Smooth muscle cell (in vitro differentiated cells): ENCODE measurements at regions not wholly inside any gene's neighbourhood (a gene's known extent, or its start where the extent isn't known, plus 50 kb on each side); places are given as distances from the start of the nearest gene placed in this dataset.

ENCODE experiments used
- DNase-seq: peaks from one replicate; lab custom pipeline; 2025; ENCODE audit not compliant: unreplicated experiment; lab: John Stamatoyannopoulos, UW
- H2AFZ ChIP-seq: fragments of 200-600 bp; sonication (generic); 2 replicates; pipeline ENCODE4 v1.6.0; 2016; ENCODE audit warnings: antibody characterized with exemption, low read depth, mild to moderate bottlenecking
- H3F3A ChIP-seq: fragments of 200-600 bp; sonication (generic); 2 replicates; pipeline ENCODE4 v1.6.0; 2017; ENCODE audit warnings: antibody characterized with exemption, low read depth
- H3K27ac ChIP-seq: fragments of 200-600 bp; sonication (generic); 2 replicates; pipeline ENCODE4 v1.5.1; 2016; ENCODE audit warnings: low read depth, mild to moderate bottlenecking
- H3K27me3 ChIP-seq: fragments of 200-600 bp; sonication (generic); 2 replicates; pipeline ENCODE4 v1.6.1; 2016; ENCODE audit warnings: low read depth, mild to moderate bottlenecking
- H3K36me3 ChIP-seq: fragments of 200-600 bp; sonication (generic); 2 replicates; pipeline ENCODE4 v1.5.1; 2016; ENCODE audit warnings: low read depth
- H3K4me1 ChIP-seq: fragments of 200-600 bp; sonication (generic); 2 replicates; pipeline ENCODE4 v1.5.1; 2016; ENCODE audit warnings: low read depth
- H3K4me2 ChIP-seq: fragments of 200-600 bp; sonication (generic); 2 replicates; pipeline ENCODE4 v1.6.0; 2016; ENCODE audit warnings: mild to moderate bottlenecking
- H3K4me3 ChIP-seq: fragments of 200-600 bp; sonication (generic); 2 replicates; pipeline ENCODE4 v1.5.1; 2016; ENCODE audit warnings: mild to moderate bottlenecking
- H3K79me2 ChIP-seq: fragments of 200-600 bp; sonication (generic); 2 replicates; pipeline ENCODE4 v1.6.0; 2016; ENCODE audit warnings: low read depth, mild to moderate bottlenecking
- H3K9ac ChIP-seq: fragments of 200-600 bp; sonication (generic); 2 replicates; pipeline ENCODE4 v1.6.0; 2016; ENCODE audit warnings: low read depth
- H3K9me3 ChIP-seq: fragments of 200-600 bp; sonication (generic); replicated peaks from 2 replicates; pipeline ENCODE4 v1.5.1; 2016; ENCODE audit warnings: low read depth
- H4K20me1 ChIP-seq: fragments of 200-600 bp; sonication (generic); 2 replicates; pipeline ENCODE4 v1.6.0; 2016; ENCODE audit warnings: low read depth
- WGBS: methylation state at CpG from one replicate; pipeline ENCODE4 v1.1.7; 2016; ENCODE audit warnings: low lambda C conversion rate; 5-methylcytosine and 5-hydroxymethylcytosine counted together
- TF ChIP-seq, protein P1 (sequence below): fragments of 200-600 bp; sonication (generic); IDR thresholded peaks from 2 replicates; pipeline ENCODE4 v1.5.1; 2017; ENCODE audit warnings: borderline replicate concordance, mild to moderate bottlenecking, antibody characterized with exemption; ENCODE audit not compliant: insufficient read depth, poor library complexity, severe bottlenecking

GRCh38 chr10:111131168-111131799 lies 54.5 kb downstream of the ADRA2A start:
- H3K9me3 ChIP-seq: no peaks in the 10 kb centered on the region
- H3K4me1 ChIP-seq: no peaks in the 10 kb centered on the region
- H4K20me1 ChIP-seq: no peaks in the 10 kb centered on the region
- H3K9ac ChIP-seq: no peak overlapping the region
- no peak overlapping the region for H3K4me2 ChIP-seq
- no peak for DNase-seq
- H3K4me3 ChIP-seq: no peak overlapping the region
- 79% methylated on average over 8 of the region's 8 CpGs for WGBS
- H3K79me2 ChIP-seq: no peaks in the 10 kb centered on the region
- H3K27ac ChIP-seq: no peak overlapping the region
- TF ChIP-seq, protein P1, sequence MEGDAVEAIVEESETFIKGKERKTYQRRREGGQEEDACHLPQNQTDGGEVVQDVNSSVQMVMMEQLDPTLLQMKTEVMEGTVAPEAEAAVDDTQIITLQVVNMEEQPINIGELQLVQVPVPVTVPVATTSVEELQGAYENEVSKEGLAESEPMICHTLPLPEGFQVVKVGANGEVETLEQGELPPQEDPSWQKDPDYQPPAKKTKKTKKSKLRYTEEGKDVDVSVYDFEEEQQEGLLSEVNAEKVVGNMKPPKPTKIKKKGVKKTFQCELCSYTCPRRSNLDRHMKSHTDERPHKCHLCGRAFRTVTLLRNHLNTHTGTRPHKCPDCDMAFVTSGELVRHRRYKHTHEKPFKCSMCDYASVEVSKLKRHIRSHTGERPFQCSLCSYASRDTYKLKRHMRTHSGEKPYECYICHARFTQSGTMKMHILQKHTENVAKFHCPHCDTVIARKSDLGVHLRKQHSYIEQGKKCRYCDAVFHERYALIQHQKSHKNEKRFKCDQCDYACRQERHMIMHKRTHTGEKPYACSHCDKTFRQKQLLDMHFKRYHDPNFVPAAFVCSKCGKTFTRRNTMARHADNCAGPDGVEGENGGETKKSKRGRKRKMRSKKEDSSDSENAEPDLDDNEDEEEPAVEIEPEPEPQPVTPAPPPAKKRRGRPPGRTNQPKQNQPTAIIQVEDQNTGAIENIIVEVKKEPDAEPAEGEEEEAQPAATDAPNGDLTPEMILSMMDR: no peak
- H3K27me3 ChIP-seq: no peaks in the 10 kb centered on the region
- H3F3A ChIP-seq: no peaks in the 10 kb centered on the region
- no peak overlapping the region for H2AFZ ChIP-seq
- no peaks in the 10 kb centered on the region for H3K36me3 ChIP-seq

- Histone ChIP-seq H3F3A (no peaks in the 10 kb centered on the region), H3K4me3 (no peak overlapping the region), H3K4me2 (no peak overlapping the region), H3K27me3 (no peaks in the 10 kb centered on the region), H3K9me3 (no peaks in the 10 kb centered on the region), H3K36me3 (no peaks in the 10 kb centered on the region), H3K9ac (no peak overlapping the region), H3K79me2 (no peaks in the 10 kb centered on the region), H3K27ac (no peak overlapping the region), H2AFZ (no peak overlapping the region), H3K4me1 (peaks cover 8% of the 10 kb centered on the region), H4K20me1 (no peaks in the 10 kb centered on the region)
- no peak for DNase-seq
- TF ChIP-seq, protein P1: no peak
- WGBS: 42% methylated on average over 6 of the region's 6 CpGs
Observed at GRCh38 chr10:111137007-111137406, 60.2 kb downstream of the ADRA2A start.

DNA sequence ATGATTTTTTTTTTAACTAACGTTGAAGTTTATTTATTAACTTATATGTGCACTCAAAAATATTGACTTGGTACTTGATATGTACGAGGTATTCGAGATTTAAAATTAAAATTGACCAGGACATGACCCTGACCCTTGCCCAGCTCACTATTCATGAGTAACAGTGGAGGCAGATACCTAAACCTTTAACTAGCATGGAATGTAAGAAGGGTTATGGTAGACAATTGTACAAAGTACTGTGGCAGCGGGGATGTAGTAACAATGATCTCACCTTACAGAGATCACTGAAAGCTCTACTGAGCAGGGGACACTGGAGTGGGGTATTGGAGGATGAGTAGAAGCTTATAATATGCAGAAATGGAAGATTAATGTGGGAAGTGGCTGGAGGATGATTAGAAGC lies 60.8 kb downstream of the ADRA2A start:
- no peak for DNase-seq
- H2AFZ ChIP-seq: no peak overlapping the region
- no peaks in the 10 kb centered on the region for H3K36me3 ChIP-seq
- no peak overlapping the region for H3K4me3 ChIP-seq
- WGBS: 66% methylated on average over 4 of the region's 4 CpGs
- H3K9me3 ChIP-seq: no peaks in the 10 kb centered on the region
- H3F3A ChIP-seq: no peaks in the 10 kb centered on the region
- H3K27ac ChIP-seq: no peak overlapping the region
- H3K27me3 ChIP-seq: no peaks in the 10 kb centered on the region
- H3K9ac ChIP-seq: no peak overlapping the region
- no peaks in the 10 kb centered on the region for H3K79me2 ChIP-seq
- H3K4me2 ChIP-seq: no peak overlapping the region
- no peaks in the 10 kb centered on the region for H4K20me1 ChIP-seq
- H3K4me1 ChIP-seq: peaks cover 8% of the 10 kb centered on the region
- TF ChIP-seq, protein P1: no peak

DNA sequence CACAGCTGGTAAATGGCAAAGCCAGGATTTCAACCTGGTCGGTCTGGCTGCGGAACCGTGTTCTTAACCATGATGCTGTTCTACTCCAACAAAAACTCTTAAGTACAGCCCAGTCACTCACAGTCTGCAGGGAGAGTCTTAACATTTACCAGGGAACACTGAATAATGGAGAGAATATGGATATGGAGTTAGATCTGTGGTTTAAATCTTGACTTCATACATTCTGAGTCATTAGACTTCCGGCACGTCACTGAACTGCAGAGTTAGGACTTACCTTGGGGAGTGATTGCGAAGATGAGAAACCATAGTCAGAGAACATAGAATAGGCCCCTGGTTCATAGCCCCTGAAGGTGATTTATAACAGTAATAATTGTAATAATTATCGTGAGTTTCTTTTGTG lies 61.7 kb downstream of the ADRA2A start:
- H3K4me1 ChIP-seq: peaks cover 8% of the 10 kb centered on the region
- H3K9ac ChIP-seq: no peak overlapping the region
- no peaks in the 10 kb centered on the region for H3K9me3 ChIP-seq
- TF ChIP-seq, protein P1: no peak
- no peak overlapping the region for H3K4me2 ChIP-seq
- no peaks in the 10 kb centered on the region for H3K36me3 ChIP-seq
- no peak for DNase-seq
- no peaks in the 10 kb centered on the region for H3K79me2 ChIP-seq
- H3K27me3 ChIP-seq: no peaks in the 10 kb centered on the region
- 96% methylated on average over 7 of the region's 7 CpGs for WGBS
- no peaks in the 10 kb centered on the region for H3F3A ChIP-seq
- H3K4me3 ChIP-seq: no peak overlapping the region
- H3K27ac ChIP-seq: no peak overlapping the region
- H4K20me1 ChIP-seq: no peaks in the 10 kb centered on the region
- no peak overlapping the region for H2AFZ ChIP-seq
